ENCODE measurements at regions not wholly inside any gene's neighbourhood (a gene's known extent, or its start where the extent isn't known, plus 50 kb on each side); places are given as distances from the start of the nearest gene placed in this dataset.

DNA sequence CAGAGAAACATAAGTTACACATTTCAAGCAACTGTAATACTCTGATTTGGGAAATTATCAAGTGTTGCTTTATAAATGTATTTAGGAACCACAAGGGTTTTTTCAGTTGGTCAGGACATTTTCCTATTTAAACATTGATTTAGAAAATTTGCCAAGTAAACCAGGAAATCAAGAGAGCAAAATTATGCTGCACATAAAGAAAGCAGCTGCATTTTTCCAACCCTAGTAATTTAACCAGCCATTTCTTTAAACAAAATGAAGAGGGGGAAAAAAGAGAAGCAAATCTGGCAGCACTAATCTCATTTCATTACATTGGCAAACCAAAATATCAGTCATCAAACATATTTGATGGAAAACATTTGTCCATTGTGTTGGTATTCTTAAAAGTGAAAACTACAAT is 271.4 kb downstream of the TLE1 start:
- intact Hi-C loops (cut with DNase I), result loop anchor here in 1 of 2 donors (5.0 kb wide), 2 partner anchors 44 to 269 kb away; partner anchors contain the start of gene TLE1
- no peak for DNase-seq

DNA sequence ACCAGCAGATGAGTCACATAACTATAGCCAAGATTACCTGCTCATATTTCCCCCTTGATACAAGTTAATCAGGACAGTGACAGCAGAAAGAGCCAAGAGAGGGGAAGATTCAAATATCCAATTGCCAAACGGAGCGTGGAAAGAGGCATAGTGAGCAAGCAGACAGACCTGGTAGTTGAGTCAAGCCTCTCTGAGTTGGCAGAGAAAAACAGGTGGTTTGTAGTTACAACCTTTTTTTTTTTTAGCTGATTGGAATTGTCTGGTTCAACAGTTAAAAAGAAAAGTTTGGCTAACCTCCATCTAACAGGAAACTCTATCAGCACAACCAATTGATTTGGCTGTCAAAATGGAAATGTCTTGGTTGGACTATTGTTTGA is 272.1 kb downstream of the TLE1 start:
- WGBS, 3 donors, result 12 to 44% (median 23%) methylated on average over 2 of the region's 2 CpGs
- peak overlapping the region; percentile 81 for H3K27ac ChIP-seq

More for the DNA sequence above, 271.4 kb downstream of the TLE1 start:
- ATAC-seq, result no peak
- Histone ChIP-seq H3K4me1 (peaks cover 22% of the 10 kb centered on the region), H3K27me3 (ENCODE audit: insufficient read depth in 3 of 3, low read length in 2 of 3) (no peaks in the 10 kb centered on the region), H3K36me3 (ENCODE audit: insufficient read depth in 1 of 2, low read depth in 1 of 2) (no peaks in the 10 kb centered on the region), H3K9me3 (no peaks in the 10 kb centered on the region), H3K4me3 (no peak overlapping the region), H3K27ac (peak overlapping the region; percentile 81)
- TF ChIP-seq, protein P1, sequence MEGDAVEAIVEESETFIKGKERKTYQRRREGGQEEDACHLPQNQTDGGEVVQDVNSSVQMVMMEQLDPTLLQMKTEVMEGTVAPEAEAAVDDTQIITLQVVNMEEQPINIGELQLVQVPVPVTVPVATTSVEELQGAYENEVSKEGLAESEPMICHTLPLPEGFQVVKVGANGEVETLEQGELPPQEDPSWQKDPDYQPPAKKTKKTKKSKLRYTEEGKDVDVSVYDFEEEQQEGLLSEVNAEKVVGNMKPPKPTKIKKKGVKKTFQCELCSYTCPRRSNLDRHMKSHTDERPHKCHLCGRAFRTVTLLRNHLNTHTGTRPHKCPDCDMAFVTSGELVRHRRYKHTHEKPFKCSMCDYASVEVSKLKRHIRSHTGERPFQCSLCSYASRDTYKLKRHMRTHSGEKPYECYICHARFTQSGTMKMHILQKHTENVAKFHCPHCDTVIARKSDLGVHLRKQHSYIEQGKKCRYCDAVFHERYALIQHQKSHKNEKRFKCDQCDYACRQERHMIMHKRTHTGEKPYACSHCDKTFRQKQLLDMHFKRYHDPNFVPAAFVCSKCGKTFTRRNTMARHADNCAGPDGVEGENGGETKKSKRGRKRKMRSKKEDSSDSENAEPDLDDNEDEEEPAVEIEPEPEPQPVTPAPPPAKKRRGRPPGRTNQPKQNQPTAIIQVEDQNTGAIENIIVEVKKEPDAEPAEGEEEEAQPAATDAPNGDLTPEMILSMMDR (IDR thresholded peaks at IDR 0.05), result no peak

DNA sequence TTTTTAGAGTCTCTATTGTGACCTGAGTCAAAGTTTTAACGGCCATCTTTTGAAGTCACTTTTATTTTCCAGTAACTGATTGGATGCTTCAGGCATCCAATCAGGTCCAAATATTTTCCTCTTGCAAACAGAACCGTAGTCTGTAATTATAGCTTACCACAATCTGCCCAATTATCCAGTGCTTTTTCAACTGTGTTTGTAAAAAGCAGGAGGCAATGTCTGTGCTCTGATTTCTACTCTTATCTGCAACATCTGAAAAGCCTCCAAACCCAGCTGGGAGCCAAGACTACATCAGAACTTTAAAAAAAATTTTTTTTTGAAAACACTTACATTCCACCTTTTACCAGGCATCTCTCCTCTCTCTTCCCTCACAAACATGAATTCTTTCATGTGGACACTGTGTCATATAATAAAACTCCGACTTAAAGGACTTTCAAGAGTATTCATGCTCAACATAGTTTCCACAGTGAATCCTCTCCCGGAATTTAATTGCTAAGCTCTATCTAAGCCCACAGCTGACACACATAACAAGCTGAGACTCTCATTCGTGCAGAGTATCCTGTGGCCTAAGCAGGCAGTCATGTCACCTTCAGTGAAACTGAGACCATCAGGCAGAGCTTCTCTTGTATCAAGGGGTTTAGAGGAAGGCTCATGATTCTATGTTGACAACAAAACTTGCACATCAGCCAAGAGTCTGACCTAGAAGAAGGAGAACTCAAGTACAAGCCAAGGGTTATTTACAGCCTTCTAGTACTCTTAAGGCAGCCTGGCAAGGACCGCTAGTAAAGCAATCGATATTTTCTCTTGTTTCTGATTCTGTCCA is 272.7 kb downstream of the TLE1 start:
- H3K4me3 ChIP-seq, result no peak overlapping the region
- peak overlapping the region; percentile 81 for H3K27ac ChIP-seq
- ATAC-seq (peak; percentile 96 to 99 (median 96)), DNase-seq (no peak)
- TF ChIP-seq, protein P1 (IDR thresholded peaks at IDR 0.05), result no peak
- no peaks in the 10 kb centered on the region for H3K36me3 ChIP-seq (ENCODE audit: insufficient read depth in 1 of 2, low read depth in 1 of 2)
- no peaks in the 10 kb centered on the region for H3K9me3 ChIP-seq
- WGBS, 3 donors, result 17 to 26% (median 25%) methylated on average over 7 of the region's 7 CpGs
- intact Hi-C loops (cut with DNase I), result loop anchor here in 1 of 2 donors (5.0 kb wide), 2 partner anchors 46 to 271 kb away; partner anchors contain the start of gene TLE1
- H3K4me1 ChIP-seq, result peaks cover 26% of the 10 kb centered on the region
- H3K27me3 ChIP-seq (ENCODE audit: insufficient read depth in 3 of 3, low read length in 2 of 3), result no peaks in the 10 kb centered on the region

More for the DNA sequence above, 272.1 kb downstream of the TLE1 start:
- Histone ChIP-seq H3K9me3 (no peaks in the 10 kb centered on the region), H3K4me1 (peaks cover 22% of the 10 kb centered on the region), H3K4me3 (no peak overlapping the region), H3K36me3 (ENCODE audit: insufficient read depth in 1 of 2, low read depth in 1 of 2) (no peaks in the 10 kb centered on the region), H3K27me3 (ENCODE audit: insufficient read depth in 3 of 3, low read length in 2 of 3) (no peaks in the 10 kb centered on the region)
- ATAC-seq, result peak in 2 of 4 donors; percentile 75 to 86
- DNase-seq, result no peak
- intact Hi-C loops (cut with DNase I), result loop anchor here in 1 of 2 donors (5.0 kb wide), 2 partner anchors 45 to 270 kb away; partner anchors contain the start of gene TLE1
- TF ChIP-seq, protein P1 (IDR thresholded peaks at IDR 0.05), result no peak

- intact Hi-C loops (cut with DNase I), result loop anchor here in 1 of 2 donors (5.0 kb wide), 3 partner anchors 43 to 272 kb away; partner anchors contain the start of gene TLE1
- peaks cover 26% of the 10 kb centered on the region for H3K4me1 ChIP-seq
- no peak overlapping the region for H3K27ac ChIP-seq
- DNase-seq, result no peak
- no peaks in the 10 kb centered on the region for H3K36me3 ChIP-seq (ENCODE audit: insufficient read depth in 1 of 2, low read depth in 1 of 2)
- no peaks in the 10 kb centered on the region for H3K9me3 ChIP-seq
- H3K27me3 ChIP-seq (ENCODE audit: insufficient read depth in 3 of 3, low read length in 2 of 3), result no peaks in the 10 kb centered on the region
- WGBS, 3 donors, result 87 to 94% (median 92%) methylated on average over 1 of the region's 1 CpG
- H3K4me3 ChIP-seq, result no peak overlapping the region
- ATAC-seq, result no peak
- TF ChIP-seq, protein P1 (IDR thresholded peaks at IDR 0.05), result no peak
Observed at GRCh38 chr9:81414836-81415235, 274.5 kb downstream of the TLE1 start.
